HG02938 (cell line): ENCODE measurements at regions not wholly inside any gene's neighbourhood (a gene's known extent, or its start where the extent isn't known, plus 50 kb on each side); places are given as distances from the start of the nearest gene placed in this dataset.
"Not testable (repeated sequence)": the region's sequence is repeated elsewhere in the genome, so short reads cannot be mapped to it uniquely, and the experiment has no call there.

ENCODE experiments used
- ATAC-seq: cut with Tn5 transposase; IDR thresholded peaks from one replicate; pipeline ENCODE4 v1.9.1; 2021; ENCODE audit warnings: mild to moderate bottlenecking, moderate library complexity; ENCODE audit not compliant: unreplicated experiment

DNA sequence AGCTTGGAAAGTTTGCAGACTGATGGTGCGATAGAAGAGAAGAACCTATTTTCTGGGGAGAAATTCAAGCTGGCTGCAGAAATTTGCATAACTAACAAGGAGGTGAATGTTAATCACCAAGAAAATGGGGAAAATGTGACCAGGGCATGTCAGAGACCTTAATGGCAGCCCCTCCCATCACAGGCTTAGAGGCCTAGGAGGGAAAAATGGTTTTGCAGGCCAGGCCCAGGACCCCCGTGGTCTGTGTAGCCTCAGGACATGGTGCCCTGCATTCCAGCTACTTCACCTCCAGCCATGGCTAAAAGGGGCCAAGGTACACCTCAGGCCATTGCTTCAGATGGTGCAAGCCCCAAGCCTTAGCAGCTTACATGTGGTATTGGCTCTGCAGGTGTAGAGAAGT lies 207.1 kb upstream of the CXorf66 start:
- ATAC-seq, result no peak

DNA sequence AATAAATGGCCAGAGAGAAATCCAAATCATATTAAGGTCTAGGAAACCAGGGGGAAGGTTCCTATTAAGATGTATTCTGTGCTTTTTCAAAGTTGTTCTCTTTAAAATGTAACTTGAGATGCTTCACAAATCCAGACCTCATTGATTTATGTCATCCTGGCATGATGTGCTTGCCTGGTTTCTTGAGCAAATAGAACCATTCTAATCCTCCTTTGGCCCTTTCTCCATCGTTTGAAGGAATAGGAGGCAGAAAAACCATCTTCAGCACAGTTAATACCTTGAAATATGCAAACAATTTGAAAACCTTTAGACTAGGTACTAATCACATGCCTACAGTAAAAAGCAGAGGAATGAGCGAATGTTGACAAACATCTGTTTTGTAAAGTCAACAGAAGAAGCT lies 202.2 kb upstream of the CXorf66 start:
- ATAC-seq, result no peak

DNA sequence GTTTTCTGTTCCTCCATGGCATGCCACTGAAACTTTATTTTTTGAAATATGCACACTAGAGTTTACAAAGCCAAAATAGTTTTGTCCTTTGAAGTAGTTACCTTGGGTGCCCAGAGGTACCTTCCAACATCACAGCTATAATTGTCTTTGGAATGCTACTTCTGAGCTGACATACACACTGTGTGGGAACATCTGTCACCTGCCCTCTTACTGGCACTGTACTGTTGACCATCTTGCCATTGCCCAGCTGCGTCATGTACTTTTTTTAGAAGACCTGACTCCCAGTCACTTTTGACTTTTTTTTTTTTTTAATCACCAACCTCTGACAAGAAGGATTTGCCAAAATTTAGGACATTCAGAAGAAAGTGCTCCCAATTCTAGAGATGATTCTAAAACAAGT lies 200.5 kb upstream of the CXorf66 start:
- no peak for ATAC-seq

DNA sequence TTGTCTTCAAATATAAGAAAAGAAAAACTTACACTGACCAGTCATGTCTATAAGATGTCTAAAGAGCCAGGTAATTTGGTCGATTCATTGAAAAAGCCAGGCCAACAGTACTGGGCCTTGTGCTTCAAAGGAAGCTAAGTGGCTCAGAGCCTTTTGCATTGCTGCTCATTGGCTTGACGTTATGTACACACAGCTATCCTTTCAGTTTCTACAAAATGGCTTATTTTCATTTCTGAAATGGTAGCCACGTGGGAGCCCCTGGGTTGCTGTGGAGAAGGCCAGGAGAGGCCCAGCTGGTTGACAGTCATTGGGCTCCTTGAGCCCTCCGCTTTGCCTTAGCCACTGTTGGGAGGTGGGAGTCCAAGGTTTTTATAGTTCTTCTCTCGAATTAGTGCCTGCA lies 199.1 kb upstream of the CXorf66 start:
- ATAC-seq, result no peak

DNA sequence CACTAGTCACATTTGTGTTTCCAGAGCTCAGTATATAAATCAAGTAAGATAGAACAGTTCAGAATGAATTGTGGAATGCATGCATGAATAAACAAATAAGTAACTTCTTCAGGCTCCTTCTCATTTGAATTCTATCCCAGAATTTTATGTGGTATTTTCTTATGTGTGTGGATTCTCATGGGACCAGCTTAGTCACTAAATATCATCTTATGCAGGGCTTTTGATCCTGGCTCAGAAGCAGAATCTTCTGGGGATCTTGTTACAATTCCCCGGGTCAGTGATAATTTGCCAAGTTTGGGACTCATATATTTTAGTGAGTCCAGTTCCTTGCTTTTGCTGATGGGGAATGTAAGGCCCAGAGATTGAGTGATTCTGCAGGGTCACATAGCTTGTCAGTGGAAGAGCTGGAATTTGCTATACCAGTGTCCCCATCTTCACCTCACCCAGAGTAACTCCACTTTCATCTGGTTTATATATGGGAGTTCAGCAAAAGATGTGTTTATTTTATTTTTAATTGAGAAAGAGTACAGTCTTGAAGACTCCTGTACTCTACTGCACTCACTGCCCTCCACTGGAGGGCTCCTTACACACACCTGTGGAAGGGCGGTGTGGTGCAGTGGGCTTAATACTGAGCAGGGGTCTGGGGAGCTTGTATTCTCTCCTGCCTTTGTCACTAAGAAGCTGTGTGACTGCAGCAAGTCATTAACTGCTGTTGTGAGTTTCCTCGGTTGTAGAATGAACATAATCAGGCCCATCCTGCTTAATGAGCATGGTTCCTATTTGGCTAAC lies 198.2 kb upstream of the CXorf66 start:
- no peak for ATAC-seq

DNA sequence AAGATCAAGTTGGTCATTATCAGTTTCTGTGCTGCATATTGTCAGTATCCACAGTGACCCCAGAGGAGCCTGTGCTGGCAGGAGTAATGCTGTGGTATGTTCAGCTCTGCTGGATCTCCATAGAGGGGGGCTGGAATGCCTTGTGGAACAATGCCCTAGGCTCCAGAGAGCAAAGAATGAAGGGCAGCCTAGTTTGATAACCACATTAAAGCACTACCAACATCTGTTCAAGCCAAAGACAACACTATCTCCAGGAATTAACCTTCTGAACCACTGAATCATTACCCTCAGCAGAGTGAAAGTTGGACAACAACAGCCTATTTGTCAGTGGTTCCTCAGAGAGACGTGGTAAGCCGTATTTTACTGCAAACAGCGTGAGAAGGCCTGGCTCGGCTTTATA lies 192.3 kb upstream of the CXorf66 start:
- no peak for ATAC-seq

DNA sequence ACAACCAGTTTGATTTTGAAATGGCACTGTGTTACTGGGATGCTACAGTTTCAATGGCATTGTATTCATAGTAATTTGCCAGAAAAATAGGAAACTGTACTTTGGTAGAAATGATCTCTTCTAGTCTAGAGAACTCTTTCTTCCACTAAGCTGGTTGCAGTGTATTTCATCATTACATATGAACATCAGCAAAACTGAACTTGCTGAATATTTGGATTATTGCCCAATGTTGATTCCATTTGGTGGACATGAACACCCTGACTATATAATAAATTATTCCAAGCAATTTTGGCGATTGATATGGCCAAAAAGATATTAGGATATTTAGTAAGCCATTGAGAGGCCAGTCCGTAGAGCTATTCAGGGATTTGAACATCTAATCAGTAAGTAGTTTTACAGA lies 191.8 kb upstream of the CXorf66 start:
- no peak for ATAC-seq

DNA sequence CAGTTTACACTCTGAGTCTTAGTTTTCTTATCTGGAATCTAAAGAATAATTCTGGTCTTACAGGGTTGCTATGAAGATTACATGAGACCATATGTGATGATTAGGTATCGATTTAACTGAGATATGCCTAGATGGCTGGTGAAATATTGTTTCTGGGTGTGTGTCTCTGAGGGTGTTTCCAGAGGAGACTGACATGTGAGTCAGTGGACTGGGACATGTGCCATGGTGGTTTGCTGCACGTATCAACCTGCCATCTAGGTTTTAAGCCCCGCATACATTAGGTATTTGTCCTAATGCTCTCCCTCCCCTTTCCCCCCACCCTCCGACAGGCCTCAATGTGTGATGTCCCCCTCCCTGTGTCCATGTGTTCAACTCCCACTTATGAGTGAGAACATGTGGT lies 186.0 kb upstream of the CXorf66 start:
- no peak for ATAC-seq

DNA sequence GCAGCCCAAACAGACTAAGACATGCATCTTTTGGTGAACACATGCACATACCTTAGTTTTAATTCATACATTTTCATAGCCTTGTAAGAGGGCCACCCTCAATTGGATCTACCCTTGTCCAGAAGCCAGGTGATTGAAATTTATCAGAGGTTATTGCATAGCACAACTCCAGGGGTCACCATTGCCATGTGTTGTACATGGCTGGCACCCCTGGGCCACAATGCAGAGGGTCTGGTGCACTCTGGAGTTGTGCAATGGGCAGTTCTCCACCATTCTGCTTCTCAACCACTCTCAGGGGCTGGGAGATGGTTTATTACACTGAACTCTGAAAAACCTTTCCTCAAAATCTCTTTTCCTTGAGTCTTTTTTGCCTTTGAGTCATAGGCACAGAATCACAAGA lies 184.4 kb upstream of the CXorf66 start:
- ATAC-seq, result no peak

DNA sequence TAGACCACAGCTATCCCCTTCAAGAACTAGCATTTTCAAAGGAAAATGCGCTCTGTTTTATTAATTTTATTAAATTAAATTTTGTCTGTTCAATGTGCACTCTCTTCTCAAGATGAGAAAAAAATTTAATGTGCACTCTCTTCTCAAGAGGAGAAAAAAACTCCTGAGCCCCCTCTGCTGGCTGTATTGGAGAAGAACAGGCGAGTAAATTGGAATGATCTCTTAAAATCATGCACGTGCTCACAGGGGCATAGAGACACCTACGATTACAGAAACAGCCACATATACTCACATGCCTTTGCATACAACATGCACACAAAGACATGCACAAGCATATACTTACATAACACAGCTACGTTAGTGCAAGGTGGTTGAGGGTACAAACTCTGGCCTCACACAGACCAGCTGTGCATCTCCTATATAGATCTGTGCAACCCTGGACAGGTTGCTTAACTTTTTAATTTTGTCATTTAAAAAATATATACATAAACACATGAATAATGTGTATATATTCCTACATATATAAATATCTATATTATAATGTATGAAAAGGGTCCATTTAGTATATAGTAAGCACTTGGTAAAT lies 176.2 kb upstream of the CXorf66 start:
- ATAC-seq, result no peak

DNA sequence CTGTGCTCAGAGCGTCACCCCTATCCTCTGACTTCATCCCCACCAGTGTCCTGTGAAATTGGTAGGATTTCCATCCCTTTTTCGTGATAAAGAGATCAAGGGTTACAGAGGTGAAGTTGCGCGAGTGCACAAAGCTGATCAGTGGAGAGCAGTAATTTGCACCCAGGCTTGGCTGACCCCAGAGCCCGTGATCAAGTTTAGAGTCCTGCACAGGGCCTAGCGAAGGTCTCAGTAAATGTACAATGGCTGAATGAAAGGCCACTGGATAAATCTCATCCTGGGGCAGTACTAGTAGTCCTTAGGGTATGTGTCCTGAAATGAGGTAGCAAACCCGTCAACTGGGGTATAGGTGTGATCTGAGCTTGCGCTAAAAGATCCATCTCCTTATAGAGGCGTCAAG lies 173.2 kb upstream of the CXorf66 start:
- not testable (repeated sequence) for ATAC-seq

DNA sequence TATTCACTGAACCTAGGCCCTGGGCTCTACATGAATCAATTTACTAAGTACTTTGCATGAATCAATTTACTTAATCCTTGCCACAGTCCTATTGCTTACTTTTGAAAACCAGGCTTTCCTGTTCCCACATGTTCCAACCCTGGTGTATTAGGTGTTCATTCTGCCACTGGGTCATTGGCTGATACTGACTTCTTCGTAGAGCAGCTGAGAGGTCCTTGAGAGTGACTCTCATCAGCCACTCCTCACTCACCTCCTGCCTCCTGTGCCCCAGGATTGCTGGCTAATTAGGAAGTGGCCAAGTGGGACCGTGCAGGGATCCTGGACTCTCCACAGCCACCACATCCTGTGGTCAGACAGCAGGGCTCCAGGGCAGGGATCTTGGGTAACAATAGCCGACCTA lies 172.7 kb upstream of the CXorf66 start:
- ATAC-seq, result not testable (repeated sequence)

DNA sequence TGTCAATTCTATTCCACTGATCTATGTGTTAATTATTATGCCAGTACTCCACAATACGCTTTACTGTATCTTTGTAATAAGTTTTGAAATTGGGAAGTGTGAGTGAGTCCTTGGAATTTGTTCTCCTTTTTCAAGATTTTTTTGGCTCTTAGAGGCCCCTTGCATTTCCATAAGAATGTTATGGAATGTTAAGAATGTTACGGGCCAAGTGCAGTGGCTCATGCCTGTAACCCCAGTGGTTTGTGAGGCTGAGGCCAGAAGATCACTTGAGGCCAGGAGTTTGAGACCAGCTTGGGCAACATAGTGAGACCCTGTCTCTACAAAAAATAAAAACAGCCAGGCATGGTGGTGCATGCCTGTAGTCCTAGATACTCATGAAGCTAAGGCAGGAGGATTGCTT lies 167.6 kb upstream of the CXorf66 start:
- ATAC-seq, result no peak

DNA sequence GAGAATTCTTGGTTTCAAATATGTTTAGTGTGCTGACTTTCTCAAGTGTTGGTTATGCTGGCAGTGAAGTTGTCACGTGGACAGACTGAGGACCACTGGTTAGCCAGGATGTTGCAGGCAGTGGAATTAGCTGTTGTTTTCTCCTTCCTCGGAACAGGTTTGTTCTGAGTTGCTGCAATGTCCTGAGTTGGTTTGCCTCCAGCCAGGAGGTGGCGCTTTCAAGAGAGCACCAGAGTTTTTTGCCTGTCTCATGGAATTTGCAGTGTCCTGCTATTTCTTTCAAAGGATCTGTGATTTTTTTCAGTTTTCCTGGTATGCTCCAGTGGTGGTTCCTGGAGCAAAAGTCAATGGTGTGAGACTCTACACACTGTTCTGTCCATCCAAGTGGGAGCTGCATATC lies 158.1 kb upstream of the CXorf66 start:
- no peak for ATAC-seq

DNA sequence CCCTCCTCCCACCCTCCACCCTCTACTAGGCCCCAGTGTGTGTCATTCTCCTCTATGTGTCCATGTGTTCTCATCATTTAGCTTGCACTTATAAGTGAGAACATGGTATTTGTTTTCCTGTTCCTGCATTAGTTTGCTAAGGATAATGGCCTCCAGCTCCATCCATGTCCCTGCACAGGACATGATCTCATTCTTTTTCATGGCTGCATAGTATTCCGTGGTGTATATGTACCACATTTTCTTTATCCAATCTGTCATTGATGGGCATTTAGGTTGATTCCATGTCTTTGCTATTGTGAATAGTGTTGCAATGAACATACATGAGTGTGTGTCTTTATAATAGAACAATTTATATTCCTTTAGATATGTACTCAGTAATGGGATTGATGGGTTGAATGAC lies 148.7 kb upstream of the CXorf66 start:
- not testable (repeated sequence) for ATAC-seq

DNA sequence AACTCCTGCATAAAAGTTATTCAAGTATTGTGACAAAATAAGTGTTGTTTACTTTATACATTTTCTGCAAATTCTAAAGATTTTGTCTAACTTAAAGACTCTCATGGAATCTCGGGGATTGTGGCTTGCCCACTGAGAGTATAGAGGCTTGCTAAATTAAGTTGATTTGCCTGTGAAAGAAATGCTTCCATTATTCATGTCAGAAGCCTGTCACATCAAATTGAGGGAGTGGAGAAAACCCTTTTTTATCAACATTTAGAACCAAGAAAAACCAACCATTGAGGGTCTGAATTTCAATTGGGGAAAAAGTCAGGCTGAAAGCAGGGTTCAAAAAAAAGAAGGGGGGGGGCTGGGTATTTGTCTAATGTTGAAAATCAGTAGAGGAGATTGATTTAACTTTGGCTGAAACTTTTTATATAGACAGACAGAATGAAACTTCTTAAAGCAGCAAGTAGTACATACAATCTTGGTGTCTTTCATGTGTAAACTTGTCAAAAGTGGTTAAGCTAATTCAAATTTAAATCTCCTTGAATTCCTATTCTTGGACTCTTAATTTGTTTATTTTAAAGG lies 144.8 kb upstream of the CXorf66 start:
- no peak for ATAC-seq

DNA sequence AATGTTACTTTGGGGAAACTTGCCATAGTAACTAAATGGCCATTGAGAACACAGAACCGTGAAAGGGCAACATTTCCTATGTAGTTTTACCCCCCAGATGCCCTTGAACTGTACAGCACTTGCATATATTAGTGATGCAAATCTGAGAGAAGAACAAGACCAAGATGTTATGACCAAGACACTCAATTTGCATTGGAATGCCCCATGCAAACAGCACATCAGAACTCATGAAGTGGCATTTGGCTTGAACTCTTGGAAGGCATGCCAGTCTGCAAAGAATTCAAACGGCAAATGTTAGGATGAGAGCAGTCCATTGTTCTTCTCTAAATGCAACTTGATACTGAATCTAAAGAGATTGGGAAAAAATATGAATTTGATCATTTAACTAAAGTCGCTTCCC lies 139.4 kb upstream of the CXorf66 start:
- ATAC-seq, result no peak

DNA sequence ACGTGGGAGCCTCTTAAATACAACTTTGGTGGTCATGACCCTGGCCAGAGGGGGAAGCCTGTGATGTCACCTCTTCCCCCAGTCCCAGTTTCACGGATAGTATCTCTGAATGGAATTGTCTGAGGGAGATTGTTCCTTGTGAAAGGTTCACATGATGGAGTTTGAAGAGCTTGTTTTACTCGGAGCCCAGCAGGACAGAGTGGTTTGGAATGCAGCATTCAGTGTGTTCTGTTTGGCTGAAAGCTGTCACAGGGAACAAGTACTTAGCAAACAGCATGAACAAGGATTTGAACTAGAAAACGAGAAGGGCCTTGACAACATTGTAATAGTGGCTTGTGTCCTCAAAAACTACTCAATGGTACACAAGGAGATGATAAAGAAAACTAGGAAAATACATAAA lies 133.9 kb upstream of the CXorf66 start:
- ATAC-seq, result no peak

DNA sequence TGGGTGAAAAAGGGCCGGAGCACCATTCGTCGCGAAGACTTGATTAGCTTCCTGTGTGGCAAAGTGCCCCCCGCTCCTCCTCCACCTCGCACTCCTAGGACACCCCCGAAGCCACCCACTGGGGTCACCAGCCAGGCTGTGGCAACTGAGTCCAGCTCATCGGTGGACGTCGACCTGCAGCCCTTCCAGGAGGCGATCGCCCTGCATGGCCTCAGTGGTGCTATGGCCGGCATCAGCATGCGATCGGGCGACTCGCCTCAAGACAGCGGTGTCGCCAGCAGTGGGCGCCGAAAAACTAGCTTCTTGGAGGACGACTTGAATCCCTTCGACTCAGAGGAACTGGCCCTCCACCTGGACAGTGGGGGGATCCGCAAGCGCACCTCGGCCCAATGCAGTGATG lies 126.8 kb upstream of the CXorf66 start:
- no peak for ATAC-seq

DNA sequence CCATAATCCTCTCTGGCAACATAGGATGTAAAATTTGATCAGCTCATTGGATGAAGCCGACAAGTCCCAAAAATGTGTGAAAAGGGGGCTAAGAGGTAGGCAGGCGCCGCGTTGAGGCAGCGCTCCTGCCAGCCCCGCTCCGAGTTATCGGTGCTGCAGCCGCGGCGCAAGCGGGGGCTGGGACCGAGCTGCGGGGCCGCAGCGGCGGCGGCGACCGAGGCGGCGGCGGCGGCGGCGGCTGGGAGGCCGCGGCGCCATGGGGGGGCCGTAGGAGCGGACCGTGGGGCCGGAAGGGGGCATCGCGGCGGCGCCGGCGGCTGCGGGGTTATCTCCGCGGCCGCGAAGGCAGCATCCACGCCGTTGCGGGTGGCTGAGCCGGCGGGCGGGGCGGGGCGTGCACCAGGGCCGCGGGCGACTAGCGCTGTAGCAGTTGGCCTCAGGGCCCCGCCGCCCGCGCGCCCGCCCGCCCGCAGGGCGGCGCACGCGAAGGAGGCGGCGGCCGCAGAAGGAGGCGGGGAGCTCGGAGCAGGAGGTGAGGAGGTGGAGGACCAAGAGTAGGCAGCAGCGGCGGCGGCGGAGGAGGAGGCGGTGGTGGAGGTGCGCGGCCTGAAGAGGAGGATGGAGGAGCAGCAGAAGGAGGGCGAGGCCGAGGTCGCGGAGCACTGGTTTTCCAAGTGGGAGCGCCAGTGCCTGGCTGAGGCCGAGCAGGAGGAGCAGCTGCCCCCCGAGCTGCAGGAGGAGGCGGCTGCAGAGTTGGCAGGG lies 126.0 kb upstream of the CXorf66 start:
- no peak for ATAC-seq

DNA sequence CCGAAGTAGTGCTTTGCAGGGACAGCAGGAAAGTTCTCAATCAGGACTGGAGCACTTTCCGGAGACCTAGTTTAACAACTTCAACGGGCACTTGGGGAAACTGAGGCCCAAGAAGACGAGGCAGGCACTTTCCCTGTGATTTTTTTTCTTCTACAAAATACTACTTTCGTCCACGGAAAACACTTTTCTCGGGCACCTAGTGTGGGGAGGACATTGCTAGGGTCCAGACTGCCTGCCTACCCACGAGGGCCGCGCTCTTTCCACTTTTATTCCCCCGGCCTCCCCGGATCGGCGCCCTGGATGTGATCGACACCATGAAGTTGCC lies 125.4 kb upstream of the CXorf66 start:
- ATAC-seq, result no peak

DNA sequence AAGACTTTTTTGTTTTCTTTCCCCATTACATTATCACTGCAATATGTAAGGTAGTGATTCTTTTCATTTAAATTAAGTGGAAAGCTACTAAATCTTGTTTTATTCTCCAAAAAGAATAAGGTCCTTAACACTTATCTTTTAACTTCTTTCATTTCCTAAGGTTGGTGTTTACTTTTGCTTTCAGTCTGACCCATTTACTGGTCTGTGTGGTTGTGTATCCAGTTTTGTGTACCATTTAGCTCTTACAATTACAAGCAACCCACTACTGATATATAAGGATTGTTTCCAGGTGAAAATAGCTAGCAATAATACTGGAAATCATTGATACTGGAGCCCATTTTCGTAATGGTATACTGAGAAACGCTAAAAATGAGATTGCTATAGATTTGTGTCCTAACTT lies 123.1 kb upstream of the CXorf66 start:
- ATAC-seq, result no peak
